Neural crest cell (in vitro differentiated cells): ENCODE measurements at regions not wholly inside any gene's neighbourhood (a gene's known extent, or its start where the extent isn't known, plus 50 kb on each side); places are given as distances from the start of the nearest gene placed in this dataset.

Source experiments
- DNase-seq: peaks from one replicate; pipeline ENCODE4 v3.0.0; 2021; ENCODE audit warnings: low read depth, mixed read lengths, low spot score
- H3K27ac Mint-ChIP-seq: one replicate; pipeline ENCODE4 v1.8.0; 2021; ENCODE audit warnings: mild to moderate bottlenecking, mixed read lengths; ENCODE audit not compliant: unreplicated experiment
- H3K27me3 Mint-ChIP-seq: 2 replicates; pipeline ENCODE4 v1.8.0; 2021; ENCODE audit warnings: low read depth, mild to moderate bottlenecking, mixed read lengths
- H3K36me3 Mint-ChIP-seq: 2 replicates; pipeline ENCODE4 v1.8.0; 2021; ENCODE audit warnings: low read depth, mild to moderate bottlenecking, mixed read lengths
- H3K4me1 Mint-ChIP-seq: 2 replicates; pipeline ENCODE4 v1.8.0; 2021; ENCODE audit warnings: mixed read lengths
- H3K4me3 Mint-ChIP-seq: one replicate; pipeline ENCODE4 v1.8.0; 2021; ENCODE audit warnings: mild to moderate bottlenecking, mixed read lengths
- H3K9me3 Mint-ChIP-seq: 2 replicates; pipeline ENCODE4 v1.8.0; 2021; ENCODE audit warnings: mixed read lengths
- TF ChIP-seq, protein P1 (sequence below): fragments of 200-600 bp; sonication (generic); conservative IDR thresholded peaks from 2 replicates; pipeline ENCODE4 v1.5.0; 2021; ENCODE audit warnings: antibody characterized with exemption, mild to moderate bottlenecking

DNA sequence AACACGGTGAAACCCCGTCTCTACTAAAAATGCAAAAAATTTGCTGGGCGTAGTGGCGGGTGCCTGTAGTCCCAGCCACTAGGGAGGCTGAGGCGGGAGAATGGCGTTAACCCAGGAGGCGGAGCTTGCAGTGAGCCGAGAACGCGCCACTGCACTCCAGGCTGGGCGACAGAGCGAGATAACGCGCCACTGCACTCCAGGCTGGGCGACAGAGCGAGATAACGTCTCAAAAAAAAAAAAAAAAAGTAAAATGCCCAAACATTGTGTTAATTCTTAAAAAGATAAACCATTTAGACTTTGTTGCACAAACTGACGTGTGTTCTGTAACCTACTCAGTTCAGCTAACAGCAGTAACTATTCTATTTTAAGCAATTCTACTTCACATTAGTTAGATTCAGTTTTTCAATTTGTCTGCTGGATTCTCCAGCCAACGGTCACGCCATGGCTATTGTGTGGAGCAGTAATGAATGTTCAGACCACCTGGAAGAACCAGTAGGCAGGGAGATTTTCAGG, 119.3 kb upstream of the MAN2A1 start:
- no peaks in the 10 kb centered on the region for H3K27me3 Mint-ChIP-seq
- no peak overlapping the region for H3K4me3 Mint-ChIP-seq
- H3K9me3 Mint-ChIP-seq = no peaks in the 10 kb centered on the region
- no peaks in the 10 kb centered on the region for H3K36me3 Mint-ChIP-seq
- no peaks in the 10 kb centered on the region for H3K4me1 Mint-ChIP-seq
- DNase-seq = no peak
- no peak overlapping the region for H3K27ac Mint-ChIP-seq
- TF ChIP-seq, protein P1, sequence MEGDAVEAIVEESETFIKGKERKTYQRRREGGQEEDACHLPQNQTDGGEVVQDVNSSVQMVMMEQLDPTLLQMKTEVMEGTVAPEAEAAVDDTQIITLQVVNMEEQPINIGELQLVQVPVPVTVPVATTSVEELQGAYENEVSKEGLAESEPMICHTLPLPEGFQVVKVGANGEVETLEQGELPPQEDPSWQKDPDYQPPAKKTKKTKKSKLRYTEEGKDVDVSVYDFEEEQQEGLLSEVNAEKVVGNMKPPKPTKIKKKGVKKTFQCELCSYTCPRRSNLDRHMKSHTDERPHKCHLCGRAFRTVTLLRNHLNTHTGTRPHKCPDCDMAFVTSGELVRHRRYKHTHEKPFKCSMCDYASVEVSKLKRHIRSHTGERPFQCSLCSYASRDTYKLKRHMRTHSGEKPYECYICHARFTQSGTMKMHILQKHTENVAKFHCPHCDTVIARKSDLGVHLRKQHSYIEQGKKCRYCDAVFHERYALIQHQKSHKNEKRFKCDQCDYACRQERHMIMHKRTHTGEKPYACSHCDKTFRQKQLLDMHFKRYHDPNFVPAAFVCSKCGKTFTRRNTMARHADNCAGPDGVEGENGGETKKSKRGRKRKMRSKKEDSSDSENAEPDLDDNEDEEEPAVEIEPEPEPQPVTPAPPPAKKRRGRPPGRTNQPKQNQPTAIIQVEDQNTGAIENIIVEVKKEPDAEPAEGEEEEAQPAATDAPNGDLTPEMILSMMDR = no peak

DNA sequence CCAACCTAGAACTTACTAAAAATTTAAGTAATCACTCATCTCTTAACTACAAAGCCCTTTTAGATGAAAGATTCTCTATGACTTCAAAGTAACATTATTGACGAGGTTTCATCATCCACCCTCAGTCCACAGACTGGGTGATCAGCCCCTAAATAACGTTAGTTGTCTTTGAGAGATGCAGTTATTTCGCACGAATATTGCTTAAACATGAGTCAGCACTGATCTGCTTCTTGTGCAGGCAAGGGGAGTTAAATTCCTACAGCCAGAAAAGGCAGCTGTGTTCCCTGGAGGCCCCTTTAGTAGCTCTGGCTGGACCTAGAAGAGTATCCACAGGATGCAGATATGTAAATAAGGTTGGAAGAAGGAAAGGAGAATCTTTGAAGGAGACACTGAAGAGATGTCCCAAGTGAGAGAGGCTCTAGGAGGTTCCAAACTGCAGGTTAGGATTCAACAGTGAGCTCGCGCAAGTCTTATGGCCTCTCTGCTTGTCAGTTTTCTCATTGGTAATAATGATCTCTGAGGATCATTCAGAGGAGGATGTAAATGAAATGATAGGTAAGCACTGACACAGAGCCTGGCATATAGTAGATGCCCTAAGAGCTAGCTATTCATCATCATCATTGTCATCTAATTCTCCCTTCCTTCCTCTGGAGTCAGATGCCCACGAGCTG, 122.2 kb upstream of the MAN2A1 start:
- TF ChIP-seq, protein P1 = no peak
- Mint-ChIP-seq H3K27me3 (no peaks in the 10 kb centered on the region), H3K9me3 (no peaks in the 10 kb centered on the region), H3K4me1 (no peaks in the 10 kb centered on the region), H3K36me3 (no peaks in the 10 kb centered on the region), H3K27ac (no peak overlapping the region), H3K4me3 (no peak overlapping the region)
- no peak for DNase-seq

DNA sequence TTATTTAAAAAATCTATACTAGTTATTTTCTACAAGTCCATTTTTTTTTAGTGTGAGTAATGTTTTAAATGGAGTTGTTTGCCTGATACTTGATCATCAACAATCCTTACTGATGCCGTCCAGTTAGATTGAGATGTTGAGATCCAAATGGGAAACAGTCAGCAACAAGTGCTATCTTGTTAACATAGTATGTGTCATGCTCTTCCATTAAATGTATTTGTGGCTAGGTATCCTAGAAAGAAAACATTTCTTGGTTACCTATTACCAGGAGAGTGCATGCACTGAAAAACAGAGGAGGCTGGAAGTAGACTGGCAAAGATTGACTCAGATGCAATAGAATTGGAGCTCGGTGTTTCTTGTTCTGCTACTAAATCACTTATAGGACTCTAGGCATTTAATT, 123.4 kb upstream of the MAN2A1 start:
- Mint-ChIP-seq H3K4me3 (no peak overlapping the region), H3K27me3 (no peaks in the 10 kb centered on the region), H3K4me1 (no peaks in the 10 kb centered on the region), H3K36me3 (no peaks in the 10 kb centered on the region), H3K9me3 (no peaks in the 10 kb centered on the region), H3K27ac (no peak overlapping the region)
- DNase-seq = no peak
- TF ChIP-seq, protein P1 = no peak

DNA sequence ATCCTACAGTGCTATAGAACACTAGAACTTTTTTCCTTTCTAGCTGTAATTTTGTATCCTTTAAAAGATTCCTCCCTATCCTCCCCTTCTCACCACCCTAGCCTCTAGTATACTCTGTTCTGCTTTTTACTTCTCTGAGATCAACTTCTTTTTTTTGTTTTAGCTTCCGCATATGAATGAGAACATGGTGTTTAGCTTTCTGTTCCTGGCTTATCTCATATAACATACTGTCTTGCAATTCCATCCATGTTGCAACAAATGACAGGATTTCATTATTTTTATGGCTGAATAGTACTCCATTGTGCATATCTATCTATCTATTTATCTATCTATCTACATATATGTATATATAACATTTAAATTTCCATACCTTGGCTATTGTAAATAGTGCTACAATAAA, 126.0 kb upstream of the MAN2A1 start:
- no peaks in the 10 kb centered on the region for H3K36me3 Mint-ChIP-seq

DNA sequence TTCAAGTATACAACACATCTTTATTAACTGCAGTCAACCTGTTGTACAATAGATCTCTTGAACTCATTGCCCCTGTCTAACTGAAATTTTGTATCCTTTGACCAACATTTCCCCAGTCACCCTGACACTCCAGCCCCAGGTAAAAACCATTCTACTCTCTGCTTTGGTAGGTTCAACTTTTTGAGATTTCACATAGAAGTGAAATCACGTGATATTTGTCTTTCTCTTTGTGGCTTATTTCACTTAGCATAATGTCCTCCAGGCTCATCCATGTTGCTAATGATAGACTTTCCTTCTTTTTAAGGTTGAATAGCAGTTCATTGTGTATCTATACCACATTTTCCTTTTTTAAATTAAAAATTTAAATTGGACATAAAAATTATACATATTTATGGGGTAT, 126.5 kb upstream of the MAN2A1 start:
- H3K4me3 Mint-ChIP-seq = no peak overlapping the region
- H3K9me3 Mint-ChIP-seq = no peaks in the 10 kb centered on the region
- no peak overlapping the region for H3K27ac Mint-ChIP-seq
- TF ChIP-seq, protein P1 = no peak
- H3K36me3 Mint-ChIP-seq = no peaks in the 10 kb centered on the region
- H3K4me1 Mint-ChIP-seq = no peaks in the 10 kb centered on the region
- no peaks in the 10 kb centered on the region for H3K27me3 Mint-ChIP-seq
- no peak for DNase-seq

More for the DNA sequence above, 126.0 kb upstream of the MAN2A1 start:
- TF ChIP-seq, protein P1 = no peak
- Mint-ChIP-seq H3K27ac (no peak overlapping the region), H3K9me3 (no peaks in the 10 kb centered on the region), H3K4me1 (no peaks in the 10 kb centered on the region), H3K27me3 (no peaks in the 10 kb centered on the region), H3K4me3 (no peak overlapping the region)
- DNase-seq = no peak
